ENCODE measurements at regions not wholly inside any gene's neighbourhood (a gene's known extent, or its start where the extent isn't known, plus 50 kb on each side); places are given as distances from the start of the nearest gene placed in this dataset.
"Not testable (repeated sequence)": the region's sequence is repeated elsewhere in the genome, so short reads cannot be mapped to it uniquely, and the experiment has no call there.

DNA sequence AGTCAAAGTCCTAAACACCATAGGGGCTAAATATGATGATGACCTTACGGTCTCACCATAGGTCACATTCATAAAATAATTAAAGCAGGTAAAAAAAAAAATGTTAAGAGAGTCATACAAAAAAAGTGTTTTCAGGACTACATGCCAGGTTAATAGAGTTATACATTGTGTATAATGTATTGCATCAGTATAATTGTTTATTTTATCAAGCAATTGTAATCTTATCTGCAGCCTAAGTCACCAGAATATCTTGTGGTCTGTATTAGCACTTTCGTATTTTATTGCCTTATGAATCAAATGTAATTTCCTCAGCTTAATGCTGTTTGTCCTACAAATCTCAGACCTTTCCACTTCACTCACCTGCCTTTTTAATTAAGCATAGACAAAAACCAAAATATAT lies 972.9 kb upstream of the PCDH20 start:
- no peak for TF ChIP-seq EZH2phosphoT487 (IDR thresholded peaks at IDR 0.05; ENCODE audit: borderline replicate concordance)
- TF ChIP-seq, protein P1, sequence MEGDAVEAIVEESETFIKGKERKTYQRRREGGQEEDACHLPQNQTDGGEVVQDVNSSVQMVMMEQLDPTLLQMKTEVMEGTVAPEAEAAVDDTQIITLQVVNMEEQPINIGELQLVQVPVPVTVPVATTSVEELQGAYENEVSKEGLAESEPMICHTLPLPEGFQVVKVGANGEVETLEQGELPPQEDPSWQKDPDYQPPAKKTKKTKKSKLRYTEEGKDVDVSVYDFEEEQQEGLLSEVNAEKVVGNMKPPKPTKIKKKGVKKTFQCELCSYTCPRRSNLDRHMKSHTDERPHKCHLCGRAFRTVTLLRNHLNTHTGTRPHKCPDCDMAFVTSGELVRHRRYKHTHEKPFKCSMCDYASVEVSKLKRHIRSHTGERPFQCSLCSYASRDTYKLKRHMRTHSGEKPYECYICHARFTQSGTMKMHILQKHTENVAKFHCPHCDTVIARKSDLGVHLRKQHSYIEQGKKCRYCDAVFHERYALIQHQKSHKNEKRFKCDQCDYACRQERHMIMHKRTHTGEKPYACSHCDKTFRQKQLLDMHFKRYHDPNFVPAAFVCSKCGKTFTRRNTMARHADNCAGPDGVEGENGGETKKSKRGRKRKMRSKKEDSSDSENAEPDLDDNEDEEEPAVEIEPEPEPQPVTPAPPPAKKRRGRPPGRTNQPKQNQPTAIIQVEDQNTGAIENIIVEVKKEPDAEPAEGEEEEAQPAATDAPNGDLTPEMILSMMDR (conservative IDR thresholded peaks at IDR 0.05; ENCODE audit: low read length), result no peak
- H3K9me2 ChIP-seq (replicated peaks; ENCODE audit: low read depth, low read length), result no peaks in the 10 kb centered on the region
- H3K9ac ChIP-seq (ENCODE audit: low read depth, low read length, poor library complexity, severe bottlenecking), result no peak overlapping the region
- no peaks in the 10 kb centered on the region for H3K79me2 ChIP-seq (ENCODE audit: insufficient read depth, low read length)
- no peaks in the 10 kb centered on the region for H3K9me3 ChIP-seq (ENCODE audit: insufficient read depth, low read depth, low read length)
- no peak overlapping the region for H3K4me3 ChIP-seq (ENCODE audit: low read length, poor library complexity, severe bottlenecking)
- no peak overlapping the region for H3K4me2 ChIP-seq (ENCODE audit: low read depth, low read length, poor library complexity, severe bottlenecking)
- H4K20me1 ChIP-seq (ENCODE audit: insufficient read depth, low read length, poor library complexity, severe bottlenecking), result no peaks in the 10 kb centered on the region
- no peaks in the 10 kb centered on the region for H3K4me1 ChIP-seq (ENCODE audit: insufficient read depth, low read length, poor library complexity, severe bottlenecking)
- no peak overlapping the region for H2AFZ ChIP-seq (ENCODE audit: low read length)
- H3K27me3 ChIP-seq (ENCODE audit: insufficient read depth, low read length, poor library complexity, severe bottlenecking), result no peaks in the 10 kb centered on the region
- no peaks in the 10 kb centered on the region for H3K36me3 ChIP-seq (ENCODE audit: insufficient read depth, low read length)
- no peaks in the 10 kb centered on the region for H3F3A ChIP-seq (ENCODE audit: low read depth)

DNA sequence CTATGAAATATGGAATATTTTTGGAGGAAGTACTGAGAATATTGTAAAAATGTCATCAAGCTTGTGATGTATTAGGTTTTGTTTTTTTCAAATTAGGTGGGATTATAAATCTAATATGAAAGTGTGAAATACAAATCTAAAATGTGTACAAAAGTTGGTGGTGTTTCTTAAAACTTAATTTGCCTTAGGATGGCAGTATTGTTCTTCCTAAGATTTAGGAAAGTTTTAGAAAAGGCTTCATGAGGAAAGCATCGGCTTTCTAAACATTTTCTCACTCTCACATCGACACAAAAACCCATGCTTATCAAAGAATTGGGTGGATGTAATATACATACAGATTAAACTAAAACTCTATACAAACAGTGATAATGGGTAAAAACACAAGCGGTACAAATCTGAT lies 972.0 kb upstream of the PCDH20 start:
- H3K9ac ChIP-seq (ENCODE audit: low read depth, low read length, poor library complexity, severe bottlenecking), result no peak overlapping the region
- no peaks in the 10 kb centered on the region for H4K20me1 ChIP-seq (ENCODE audit: insufficient read depth, low read length, poor library complexity, severe bottlenecking)
- no peaks in the 10 kb centered on the region for H3K79me2 ChIP-seq (ENCODE audit: insufficient read depth, low read length)
- no peaks in the 10 kb centered on the region for H3K27me3 ChIP-seq (ENCODE audit: insufficient read depth, low read length, poor library complexity, severe bottlenecking)
- TF ChIP-seq, protein P1 (conservative IDR thresholded peaks at IDR 0.05; ENCODE audit: low read length), result no peak
- no peak for TF ChIP-seq EZH2phosphoT487 (IDR thresholded peaks at IDR 0.05; ENCODE audit: borderline replicate concordance)
- H2AFZ ChIP-seq (ENCODE audit: low read length), result no peak overlapping the region
- no peaks in the 10 kb centered on the region for H3K36me3 ChIP-seq (ENCODE audit: insufficient read depth, low read length)
- no peak overlapping the region for H3K4me2 ChIP-seq (ENCODE audit: low read depth, low read length, poor library complexity, severe bottlenecking)
- no peaks in the 10 kb centered on the region for H3K9me3 ChIP-seq (ENCODE audit: insufficient read depth, low read depth, low read length)
- no peaks in the 10 kb centered on the region for H3K9me2 ChIP-seq (replicated peaks; ENCODE audit: low read depth, low read length)
- no peaks in the 10 kb centered on the region for H3F3A ChIP-seq (ENCODE audit: low read depth)
- no peak overlapping the region for H3K4me3 ChIP-seq (ENCODE audit: low read length, poor library complexity, severe bottlenecking)
- H3K4me1 ChIP-seq (ENCODE audit: insufficient read depth, low read length, poor library complexity, severe bottlenecking), result no peaks in the 10 kb centered on the region

DNA sequence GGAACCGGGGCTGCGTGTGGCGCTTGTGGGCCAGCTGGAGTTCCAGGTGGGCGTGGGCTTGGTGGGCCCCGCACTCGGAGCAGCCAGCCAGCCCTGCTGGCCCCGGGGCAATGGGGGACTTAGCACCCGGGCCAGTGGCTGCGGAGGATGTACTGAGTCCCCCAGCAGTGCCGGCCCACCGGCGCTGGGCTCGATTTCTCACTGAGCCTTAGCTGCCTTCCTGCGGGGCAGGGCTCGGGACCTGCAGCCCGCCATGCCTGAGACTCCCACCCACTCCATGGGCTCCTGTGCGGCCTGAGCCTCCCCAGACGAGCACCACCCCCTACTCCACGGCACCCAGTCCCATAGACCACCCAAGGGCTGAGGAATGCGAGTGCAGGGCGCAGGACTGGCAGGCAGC lies 963.6 kb upstream of the PCDH20 start:
- H4K20me1 ChIP-seq (ENCODE audit: insufficient read depth, low read length, poor library complexity, severe bottlenecking), result not testable (repeated sequence)

DNA sequence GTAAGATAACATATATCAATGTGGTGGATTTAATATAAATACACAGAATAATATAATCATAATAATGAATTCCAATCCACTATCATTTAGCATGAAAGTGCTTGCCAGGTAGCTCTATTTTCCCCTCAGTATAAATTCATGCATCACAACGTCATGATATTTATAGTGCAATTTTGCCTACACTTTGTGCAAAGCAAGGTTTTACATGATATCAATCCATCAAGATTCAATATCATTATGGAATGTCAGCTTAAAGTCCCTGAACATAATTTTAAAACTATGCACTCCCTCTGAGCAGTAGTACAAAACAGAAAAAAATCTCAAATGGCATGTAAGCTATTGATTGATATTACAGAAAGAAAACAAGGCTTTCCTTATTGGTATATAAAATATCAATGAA lies 962.2 kb upstream of the PCDH20 start:
- no peak overlapping the region for H3K4me2 ChIP-seq (ENCODE audit: low read depth, low read length, poor library complexity, severe bottlenecking)
- no peaks in the 10 kb centered on the region for H3K4me1 ChIP-seq (ENCODE audit: insufficient read depth, low read length, poor library complexity, severe bottlenecking)
- no peaks in the 10 kb centered on the region for H3K9me3 ChIP-seq (ENCODE audit: insufficient read depth, low read depth, low read length)
- no peaks in the 10 kb centered on the region for H3K9me2 ChIP-seq (replicated peaks; ENCODE audit: low read depth, low read length)
- no peaks in the 10 kb centered on the region for H3K79me2 ChIP-seq (ENCODE audit: insufficient read depth, low read length)
- no peak for TF ChIP-seq EZH2phosphoT487 (IDR thresholded peaks at IDR 0.05; ENCODE audit: borderline replicate concordance)
- TF ChIP-seq, protein P1 (conservative IDR thresholded peaks at IDR 0.05; ENCODE audit: low read length), result no peak
- H3F3A ChIP-seq (ENCODE audit: low read depth), result no peaks in the 10 kb centered on the region
- H4K20me1 ChIP-seq (ENCODE audit: insufficient read depth, low read length, poor library complexity, severe bottlenecking), result no peaks in the 10 kb centered on the region
- no peak overlapping the region for H3K4me3 ChIP-seq (ENCODE audit: low read length, poor library complexity, severe bottlenecking)
- no peak overlapping the region for H2AFZ ChIP-seq (ENCODE audit: low read length)
- no peaks in the 10 kb centered on the region for H3K27me3 ChIP-seq (ENCODE audit: insufficient read depth, low read length, poor library complexity, severe bottlenecking)
- H3K9ac ChIP-seq (ENCODE audit: low read depth, low read length, poor library complexity, severe bottlenecking), result no peak overlapping the region
- no peaks in the 10 kb centered on the region for H3K36me3 ChIP-seq (ENCODE audit: insufficient read depth, low read length)

More for the DNA sequence above, 963.6 kb upstream of the PCDH20 start:
- H2AFZ ChIP-seq (ENCODE audit: low read length); H3K9ac ChIP-seq (ENCODE audit: low read depth, low read length, poor library complexity, severe bottlenecking); H3K79me2 ChIP-seq (ENCODE audit: insufficient read depth, low read length); H3K4me2 ChIP-seq (ENCODE audit: low read depth, low read length, poor library complexity, severe bottlenecking); H3K4me1 ChIP-seq (ENCODE audit: insufficient read depth, low read length, poor library complexity, severe bottlenecking); H3F3A ChIP-seq (ENCODE audit: low read depth); H3K27me3 ChIP-seq (ENCODE audit: insufficient read depth, low read length, poor library complexity, severe bottlenecking); H3K9me2 ChIP-seq (replicated peaks; ENCODE audit: low read depth, low read length); H3K9me3 ChIP-seq (ENCODE audit: insufficient read depth, low read depth, low read length); H3K36me3 ChIP-seq (ENCODE audit: insufficient read depth, low read length); H3K4me3 ChIP-seq (ENCODE audit: low read length, poor library complexity, severe bottlenecking): not testable (repeated sequence)

All from Loucy (cell line).